B cell (primary cell): ENCODE measurements at regions not wholly inside any gene's neighbourhood (a gene's known extent, or its start where the extent isn't known, plus 50 kb on each side); places are given as distances from the start of the nearest gene placed in this dataset.

Experiments
- ATAC-seq: fragments of 200-7000 bp; cut with Tn5 transposase; one replicate; pipeline ENCODE4 v1.10.0; 2021; ENCODE audit warnings: low read depth, mild to moderate bottlenecking, moderate number of reproducible peaks, moderate library complexity
- CTCF ChIA-PET: fragments of 350-600 bp; sonication (Branson Sonifier 250); formaldehyde crosslinking; loops from one replicate; lab custom pipeline; 2021; ENCODE audit warnings: antibody characterized with exemption, inconsistent platforms; lab: Charles Lee
- POLR2A ChIA-PET: fragments of 350-600 bp; sonication (Branson Sonifier 250); formaldehyde crosslinking; loops from one replicate; lab custom pipeline; 2021; ENCODE audit warnings: antibody characterized with exemption; lab: Charles Lee
- DNase-seq: peaks from one replicate; pipeline ENCODE4 v3.0.0; 2013
- H2AFZ ChIP-seq: 2 replicates; pipeline ENCODE4 v1.6.1; 2012; ENCODE audit warnings: mild to moderate bottlenecking, low read depth, low read length; ENCODE audit not compliant: insufficient read depth, poor library complexity, severe bottlenecking
- H3K27ac ChIP-seq, 2 donors: 1 replicate in 1 of 2; 2 replicates in 1 of 2; pipeline ENCODE4 v1.5.1; 2012 to 2013; ENCODE audit warnings: low read length in 2 of 2, mild to moderate bottlenecking in 2 of 2, moderate library complexity in 1 of 2
- H3K27me3 ChIP-seq, 4 experiments: fragments of 200-600 bp in 1 of 4; sonication (generic) in 1 of 4; replicated peaks in 1 of 4; 1 replicate in 2 of 4; 2 replicates in 2 of 4; pipeline versions ENCODE4 v1.6.1 to v1.7.0; 2013 to 2016; ENCODE audit warnings: low read length in 3 of 4, mild to moderate bottlenecking in 2 of 4, mixed read lengths in 1 of 4, moderate library complexity in 1 of 4; ENCODE audit not compliant: insufficient read depth in 4 of 4, control insufficient read depth in 3 of 4; ENCODE audit errors: control extremely low read depth in 1 of 4
- H3K36me3 ChIP-seq, 2 experiments: replicated peaks in 1 of 2; 1 replicate in 1 of 2; 2 replicates in 1 of 2; pipeline versions ENCODE4 v1.6.1 to v1.7.1; 2013; ENCODE audit warnings: low read length in 1 of 2; ENCODE audit not compliant: insufficient read depth in 2 of 2, control insufficient read depth in 1 of 2; ENCODE audit errors: control extremely low read depth in 1 of 2, extremely low read depth in 1 of 2
- H3K4me1 ChIP-seq, 2 donors: fragments of 200-600 bp in 1 of 2; sonication (generic) in 1 of 2; 1 replicate in 1 of 2; 2 replicates in 1 of 2; pipeline versions ENCODE4 v1.5.1 to v1.6.1; 2013 to 2017; ENCODE audit warnings: low read length in 2 of 2; ENCODE audit not compliant: control insufficient read depth in 2 of 2, insufficient read depth in 2 of 2
- H3K4me2 ChIP-seq: replicated peaks from 2 replicates; pipeline ENCODE3; 2012; ENCODE audit warnings: mild to moderate bottlenecking, low read depth, low read length; ENCODE audit not compliant: poor library complexity, severe bottlenecking
- H3K4me3 ChIP-seq, 5 experiments: fragments of 200-600 bp in 1 of 5; sonication (generic) in 1 of 5; 1 replicate in 3 of 5; 2 replicates in 2 of 5; pipeline versions ENCODE4 v1.5.1 to v1.7.0; 2011 to 2016; ENCODE audit warnings: low read length in 4 of 5, mild to moderate bottlenecking in 4 of 5, low read depth in 2 of 5, control low read depth in 1 of 5, moderate library complexity in 1 of 5; ENCODE audit not compliant: insufficient read depth in 1 of 5; ENCODE audit errors: control extremely low read depth in 1 of 5, extremely low read depth in 1 of 5
- H3K79me2 ChIP-seq: fragments of 200-600 bp; sonication (generic); one replicate; pipeline ENCODE4 v1.6.0; 2016; ENCODE audit warnings: low read length; ENCODE audit not compliant: control insufficient read depth, insufficient read depth
- H3K9ac ChIP-seq: fragments of 200-600 bp; sonication (generic); 2 replicates; pipeline ENCODE4 v1.6.1; 2017; ENCODE audit warnings: mild to moderate bottlenecking, low read length, moderate library complexity
- H3K9me3 ChIP-seq, 3 donors: one replicate each; pipeline versions ENCODE4 v1.6.1 to v1.7.1; 2013; ENCODE audit warnings: low read length in 2 of 3; ENCODE audit not compliant: control insufficient read depth in 2 of 3, insufficient read depth in 1 of 3; ENCODE audit errors: control extremely low read depth in 1 of 3
- H4K20me1 ChIP-seq: 2 replicates; pipeline ENCODE4 v1.6.0; 2012; ENCODE audit warnings: mild to moderate bottlenecking, low read length; ENCODE audit not compliant: insufficient read depth, control insufficient read depth, poor library complexity, severe bottlenecking
- H3K27ac Mint-ChIP-seq: one replicate; pipeline ENCODE4 v1.8.0; 2021; ENCODE audit warnings: mixed read lengths
- H3K27me3 Mint-ChIP-seq: one replicate; pipeline ENCODE4 v1.8.0; 2021; ENCODE audit warnings: mixed read lengths
- H3K4me1 Mint-ChIP-seq: one replicate; pipeline ENCODE4 v1.8.0; 2021; ENCODE audit warnings: mixed read lengths
- H3K4me3 Mint-ChIP-seq: one replicate; pipeline ENCODE4 v1.8.0; 2021; ENCODE audit warnings: mixed read lengths
- H3K9me3 Mint-ChIP-seq: one replicate; pipeline ENCODE4 v1.8.0; 2022; ENCODE audit warnings: mixed read lengths; ENCODE audit not compliant: insufficient read depth
- EZH2 ChIP-seq: IDR thresholded peaks from 2 replicates; pipeline ENCODE4 v1.6.1; 2012; ENCODE audit warnings: borderline replicate concordance, low read depth, mild to moderate bottlenecking, moderate library complexity, low read length; ENCODE audit not compliant: insufficient read depth, poor library complexity, severe bottlenecking
- WGBS: methylation state at CpG from one replicate; pipeline ENCODE4 v1.1.5; 2013; ENCODE audit warnings: missing lambda C conversion rate; ENCODE audit not compliant: insufficient coverage; 5-methylcytosine and 5-hydroxymethylcytosine counted together
- intact Hi-C: fragments of 100-400 bp; cut with micrococcal nuclease; formaldehyde crosslinking; loops from one replicate; pipeline ENCODE4 v1.10.0; 2022
- TF ChIP-seq, protein P1 (sequence below): fragments of 200-600 bp; IDR thresholded peaks from one replicate; pipeline ENCODE4 v1.8.0; 2022; ENCODE audit warnings: antibody characterized with exemption, mild to moderate bottlenecking

DNA sequence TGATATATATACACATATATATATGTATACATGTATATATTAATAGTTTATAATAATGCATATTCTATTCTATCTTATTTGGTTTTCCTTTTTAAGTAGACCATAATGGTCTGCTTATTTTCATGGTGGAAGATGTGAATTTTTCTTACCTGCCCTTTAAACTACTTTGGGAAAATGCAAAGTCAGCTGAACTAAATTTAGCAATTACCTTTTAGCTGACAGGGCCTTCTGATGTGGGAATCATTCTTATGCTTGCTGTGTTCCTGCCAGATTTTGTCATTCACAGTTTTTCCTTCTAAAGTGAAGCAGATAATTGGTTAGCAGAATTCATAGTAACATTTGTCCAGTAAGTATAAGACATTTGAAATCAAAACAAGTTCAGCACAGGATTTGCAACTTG, 63.2 kb upstream of the SAMSN1 start:
- H3K9ac ChIP-seq: no peak overlapping the region
- H3K27me3 Mint-ChIP-seq: no peaks in the 10 kb centered on the region
- no peaks in the 10 kb centered on the region for H3K9me3 Mint-ChIP-seq
- no peak overlapping the region for H3K4me3 ChIP-seq
- no peaks in the 10 kb centered on the region for H3K79me2 ChIP-seq
- no peak overlapping the region for H3K4me3 Mint-ChIP-seq
- DNase-seq: no peak
- ChIA-PET POLR2A (no interaction called here), CTCF (no interaction called here)
- H2AFZ ChIP-seq: no peak overlapping the region
- no peaks in the 10 kb centered on the region for H3K27me3 ChIP-seq
- no peak overlapping the region for H3K27ac Mint-ChIP-seq
- H3K27ac ChIP-seq: no peak overlapping the region
- no peak for TF ChIP-seq EZH2
- TF ChIP-seq, protein P1, sequence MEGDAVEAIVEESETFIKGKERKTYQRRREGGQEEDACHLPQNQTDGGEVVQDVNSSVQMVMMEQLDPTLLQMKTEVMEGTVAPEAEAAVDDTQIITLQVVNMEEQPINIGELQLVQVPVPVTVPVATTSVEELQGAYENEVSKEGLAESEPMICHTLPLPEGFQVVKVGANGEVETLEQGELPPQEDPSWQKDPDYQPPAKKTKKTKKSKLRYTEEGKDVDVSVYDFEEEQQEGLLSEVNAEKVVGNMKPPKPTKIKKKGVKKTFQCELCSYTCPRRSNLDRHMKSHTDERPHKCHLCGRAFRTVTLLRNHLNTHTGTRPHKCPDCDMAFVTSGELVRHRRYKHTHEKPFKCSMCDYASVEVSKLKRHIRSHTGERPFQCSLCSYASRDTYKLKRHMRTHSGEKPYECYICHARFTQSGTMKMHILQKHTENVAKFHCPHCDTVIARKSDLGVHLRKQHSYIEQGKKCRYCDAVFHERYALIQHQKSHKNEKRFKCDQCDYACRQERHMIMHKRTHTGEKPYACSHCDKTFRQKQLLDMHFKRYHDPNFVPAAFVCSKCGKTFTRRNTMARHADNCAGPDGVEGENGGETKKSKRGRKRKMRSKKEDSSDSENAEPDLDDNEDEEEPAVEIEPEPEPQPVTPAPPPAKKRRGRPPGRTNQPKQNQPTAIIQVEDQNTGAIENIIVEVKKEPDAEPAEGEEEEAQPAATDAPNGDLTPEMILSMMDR: no peak
- H3K4me2 ChIP-seq: no peak overlapping the region
- no peaks in the 10 kb centered on the region for H3K36me3 ChIP-seq
- H3K4me1 ChIP-seq: no peaks in the 10 kb centered on the region
- no peak for ATAC-seq
- H3K9me3 ChIP-seq: no peaks in the 10 kb centered on the region
- intact Hi-C loops: no loop called here
- H3K4me1 Mint-ChIP-seq: peaks cover 4% of the 10 kb centered on the region
- no peaks in the 10 kb centered on the region for H4K20me1 ChIP-seq

DNA sequence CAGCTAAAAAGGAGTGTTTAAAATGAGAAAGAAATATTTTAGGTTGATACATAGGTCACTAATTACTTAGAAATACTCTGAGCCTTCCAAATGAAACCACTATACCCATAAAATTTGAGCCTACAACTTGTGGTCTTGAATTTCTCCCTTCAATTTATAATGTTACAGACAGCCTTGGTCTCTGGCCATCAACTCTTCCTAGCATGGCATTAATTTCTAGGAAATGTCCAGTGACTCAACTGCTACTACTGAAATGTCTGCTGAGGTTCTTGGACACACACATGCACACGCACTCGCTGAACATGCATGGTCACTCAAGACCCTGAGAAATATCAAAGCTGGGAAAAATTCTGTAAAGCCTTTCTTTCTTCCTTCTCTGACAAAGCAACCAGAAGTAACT, 61.1 kb upstream of the SAMSN1 start:
- no peak overlapping the region for H3K4me3 Mint-ChIP-seq
- ChIA-PET CTCF (no interaction called here), POLR2A (no interaction called here)
- Histone ChIP-seq H3K4me1 (peaks cover 5 to 8% of the 10 kb centered on the region in 2 donors), H2AFZ (no peak overlapping the region), H3K4me2 (no peak overlapping the region), H3K27me3 (no peaks in the 10 kb centered on the region), H3K9me3 (no peaks in the 10 kb centered on the region), H3K36me3 (no peaks in the 10 kb centered on the region), H3K27ac (no peak overlapping the region), H3K79me2 (no peaks in the 10 kb centered on the region), H3K4me3 (no peak overlapping the region), H4K20me1 (no peaks in the 10 kb centered on the region), H3K9ac (no peak overlapping the region)
- no peak for TF ChIP-seq EZH2
- TF ChIP-seq, protein P1: no peak
- no peak overlapping the region for H3K27ac Mint-ChIP-seq
- DNase-seq (no peak), ATAC-seq (no peak)
- intact Hi-C loops: no loop called here
- 90% methylated on average over 2 of the region's 2 CpGs for whole genome bisulfite sequencing
- H3K4me1 Mint-ChIP-seq: peaks cover 13% of the 10 kb centered on the region
- no peaks in the 10 kb centered on the region for H3K27me3 Mint-ChIP-seq
- H3K9me3 Mint-ChIP-seq: no peaks in the 10 kb centered on the region
